Lower leg skin (tissue), 4 donors: ENCODE measurements at regions not wholly inside any gene's neighbourhood (a gene's known extent, or its start where the extent isn't known, plus 50 kb on each side); places are given as distances from the start of the nearest gene placed in this dataset.

Source experiments
- DNase-seq, 2 donors: peaks; one replicate each; pipeline ENCODE4 v3.0.0-alpha.2; 2019; ENCODE audit warnings: low spot score in 2 of 2
- H3K4me3 ChIP-seq: fragments of 200-600 bp; sonication (generic); 2 replicates; pipeline ENCODE4 v1.5.1; 2017; ENCODE audit warnings: mild to moderate bottlenecking, low read depth; ENCODE audit not compliant: poor library complexity, severe bottlenecking
- CTCF ChIP-seq, 3 donors: fragments of 450-650 bp; IDR thresholded peaks; one replicate each; pipeline ENCODE4 v1.5.1; 2016; ENCODE audit warnings: antibody characterized with exemption in 3 of 3, mild to moderate bottlenecking in 3 of 3, moderate library complexity in 2 of 3
- POLR2A ChIP-seq, 2 donors: fragments of 450-650 bp; IDR thresholded peaks; one replicate each; pipeline ENCODE4 v1.6.1; 2016 to 2017; ENCODE audit warnings: antibody characterized with exemption in 2 of 2, mild to moderate bottlenecking in 1 of 2, moderate library complexity in 1 of 2
- WGBS, 2 donors: methylation state at CpG; one replicate each; pipeline ENCODE4 v1.1.5; 2018; 5-methylcytosine and 5-hydroxymethylcytosine counted together
- intact Hi-C: fragments of 100-400 bp; cut with DNase I; formaldehyde crosslinking; loops from one replicate; pipeline ENCODE4 v1.15.0; 2023; ENCODE audit warnings: low total_unique reads

GRCh38 chr12:111196532-111196931 lies 172.4 kb downstream of the PHETA1 start:
- intact Hi-C loops = no loop called here
- TF ChIP-seq POLR2A (IDR thresholded peaks at IDR 0.05) (no peak), CTCF (IDR thresholded peaks at IDR 0.05) (no peak)
- WGBS, 2 donors = 65 to 70% methylated on average over 5 of the region's 5 CpGs
- H3K4me3 ChIP-seq = no peak overlapping the region
- DNase-seq = no peak

- no peak for DNase-seq
- intact Hi-C loops = no loop called here
- no peak overlapping the region for H3K4me3 ChIP-seq
- WGBS, 2 donors = 82 to 84% methylated on average over 8 of the region's 8 CpGs
- no peak for TF ChIP-seq CTCF (IDR thresholded peaks at IDR 0.05)
- no peak for TF ChIP-seq POLR2A (IDR thresholded peaks at IDR 0.05)
Measured at GRCh38 chr12:111195316-111195715, 173.6 kb downstream of the PHETA1 start.

- intact Hi-C loops = no loop called here
- DNase-seq = no peak
- TF ChIP-seq CTCF (IDR thresholded peaks at IDR 0.05) (no peak), POLR2A (IDR thresholded peaks at IDR 0.05) (no peak)
- H3K4me3 ChIP-seq = no peak overlapping the region
- WGBS, 2 donors = 69 to 71% methylated on average over 6 to 9 of the region's 9 CpGs
Measured at GRCh38 chr12:111194703-111195051, 174.2 kb downstream of the PHETA1 start.

- TF ChIP-seq CTCF (IDR thresholded peaks at IDR 0.05) (no peak), POLR2A (IDR thresholded peaks at IDR 0.05) (no peak)
- WGBS, 2 donors = 59 to 60% methylated on average over 15 of the region's 15 CpGs
- DNase-seq = no peak
- no peak overlapping the region for H3K4me3 ChIP-seq
- intact Hi-C loops = no loop called here
Measured at GRCh38 chr12:111193977-111194702, 174.8 kb downstream of the PHETA1 start.

GRCh38 chr12:111193496-111193895 lies 175.4 kb downstream of the PHETA1 start:
- 62 to 72% methylated on average over 14 of the region's 14 CpGs for WGBS, 2 donors
- intact Hi-C loops = no loop called here
- no peak for DNase-seq
- TF ChIP-seq CTCF (IDR thresholded peaks at IDR 0.05) (no peak), POLR2A (IDR thresholded peaks at IDR 0.05) (no peak)
- H3K4me3 ChIP-seq = no peak overlapping the region

GRCh38 chr12:111193067-111193466 lies 175.8 kb downstream of the PHETA1 start:
- H3K4me3 ChIP-seq = no peak overlapping the region
- TF ChIP-seq POLR2A (IDR thresholded peaks at IDR 0.05) = no peak
- no peak for TF ChIP-seq CTCF (IDR thresholded peaks at IDR 0.05)
- WGBS, 2 donors = 81 to 85% methylated on average over 8 of the region's 8 CpGs
- no peak for DNase-seq
- intact Hi-C loops = no loop called here
